Activated T-cell treated with anti-CD3 and anti-CD28 coated beads, Interleukin-2, amount 50 U/mL, for 24 hours (primary cell): ENCODE measurements at regions not wholly inside any gene's neighbourhood (a gene's known extent, or its start where the extent isn't known, plus 50 kb on each side); places are given as distances from the start of the nearest gene placed in this dataset.
A peak's percentile ranks its signal among the peaks of the same experiment; 100 is the strongest.
"Not testable (repeated sequence)": the region's sequence is repeated elsewhere in the genome, so short reads cannot be mapped to it uniquely, and the experiment has no call there.

Experiments
- DNase-seq: peaks from one replicate; pipeline ENCODE4 v3.0.0-alpha.2; 2020
- H3K27ac Mint-ChIP-seq: 2 replicates; pipeline ENCODE4 v1.8.0; 2020; ENCODE audit warnings: mild to moderate bottlenecking, mixed read lengths
- H3K27me3 Mint-ChIP-seq: 2 replicates; pipeline ENCODE4 v1.8.0; 2020; ENCODE audit warnings: mixed read lengths
- H3K36me3 Mint-ChIP-seq: 2 replicates; pipeline ENCODE4 v1.8.0; 2020; ENCODE audit warnings: low read depth, mixed read lengths
- H3K4me1 Mint-ChIP-seq: 2 replicates; pipeline ENCODE4 v1.8.0; 2020; ENCODE audit warnings: low read depth, mixed read lengths
- H3K4me3 Mint-ChIP-seq: 2 replicates; pipeline ENCODE4 v1.8.0; 2020; ENCODE audit warnings: mild to moderate bottlenecking, moderate library complexity, mixed read lengths
- H3K9me3 Mint-ChIP-seq: 2 replicates; pipeline ENCODE4 v1.8.0; 2020; ENCODE audit warnings: mixed read lengths

DNA sequence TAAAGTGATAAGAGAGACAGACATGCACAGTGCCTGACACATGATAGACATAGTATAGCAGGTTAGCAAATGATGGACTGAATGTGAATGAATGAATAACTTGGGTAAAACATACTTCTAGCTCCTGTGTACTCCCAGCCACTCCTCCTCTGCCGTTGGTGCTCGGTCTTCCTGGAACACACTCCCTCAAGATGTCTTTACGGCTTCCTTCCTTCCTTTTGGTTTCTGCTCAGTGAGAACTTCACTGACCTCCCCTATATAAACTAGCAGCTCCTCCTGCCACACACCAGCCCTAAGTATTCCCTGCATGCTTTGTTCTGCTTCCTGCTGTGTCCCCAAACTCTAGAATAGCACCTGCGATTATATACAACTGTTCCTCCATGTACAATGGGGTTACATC is 50.2 kb downstream of the RAD54L2 start:
- Mint-ChIP-seq H3K36me3 (peaks cover 72% of the 10 kb centered on the region), H3K9me3 (no peaks in the 10 kb centered on the region), H3K27ac (peak overlapping the region; percentile 17), H3K4me1 (peaks cover 13% of the 10 kb centered on the region), H3K27me3 (no peaks in the 10 kb centered on the region), H3K4me3 (no peak overlapping the region)
- no peak for DNase-seq

DNA sequence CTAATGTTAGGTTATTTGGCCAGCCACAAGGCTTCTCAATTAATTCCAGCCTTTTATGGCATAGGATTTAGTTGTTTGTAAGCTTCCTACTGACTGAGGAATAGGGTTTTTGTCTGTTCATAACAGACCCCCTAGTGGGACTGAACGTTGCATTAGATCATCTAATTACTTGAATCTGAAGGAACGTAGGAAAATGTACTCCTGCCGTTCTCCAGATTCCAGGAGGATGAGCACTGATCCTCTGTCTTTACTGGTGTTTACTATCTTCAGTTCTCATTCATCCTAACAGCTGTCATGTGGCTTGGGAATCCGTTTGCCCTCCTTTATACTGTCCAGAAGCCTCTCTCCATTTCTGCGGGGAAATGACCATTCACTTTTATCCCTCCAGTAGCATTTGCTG is 52.7 kb downstream of the RAD54L2 start:
- H3K27ac Mint-ChIP-seq = no peak overlapping the region

DNA sequence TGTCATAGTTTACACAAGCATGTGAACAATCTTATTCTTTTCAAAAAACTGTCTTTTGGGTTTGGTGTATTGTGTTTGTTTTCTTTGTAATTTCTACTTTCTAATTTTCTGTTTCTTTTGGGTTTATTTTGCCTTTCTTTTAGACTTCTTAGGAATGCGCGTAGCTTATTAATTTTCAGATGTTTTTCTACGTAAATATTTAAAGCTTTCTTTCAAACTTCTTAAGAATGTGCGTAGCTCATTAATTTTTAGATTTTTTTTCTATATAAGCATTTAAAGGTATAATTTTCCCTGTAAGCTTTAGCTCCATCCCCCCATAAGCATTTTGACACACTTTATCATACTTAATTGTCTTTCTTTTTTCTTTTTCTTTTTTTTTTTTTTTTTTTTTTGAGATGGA is 55.2 kb downstream of the RAD54L2 start:
- Mint-ChIP-seq H3K27me3 (no peaks in the 10 kb centered on the region), H3K4me1 (peaks cover 2% of the 10 kb centered on the region), H3K36me3 (peaks cover 66% of the 10 kb centered on the region), H3K9me3 (no peaks in the 10 kb centered on the region), H3K4me3 (no peak overlapping the region), H3K27ac (no peak overlapping the region)
- no peak for DNase-seq

More for the DNA sequence above, 52.7 kb downstream of the RAD54L2 start:
- peaks cover 9% of the 10 kb centered on the region for H3K4me1 Mint-ChIP-seq
- H3K4me3 Mint-ChIP-seq = no peak overlapping the region
- no peaks in the 10 kb centered on the region for H3K9me3 Mint-ChIP-seq
- H3K36me3 Mint-ChIP-seq = peaks cover 70% of the 10 kb centered on the region
- DNase-seq = no peak
- H3K27me3 Mint-ChIP-seq = no peaks in the 10 kb centered on the region

DNA sequence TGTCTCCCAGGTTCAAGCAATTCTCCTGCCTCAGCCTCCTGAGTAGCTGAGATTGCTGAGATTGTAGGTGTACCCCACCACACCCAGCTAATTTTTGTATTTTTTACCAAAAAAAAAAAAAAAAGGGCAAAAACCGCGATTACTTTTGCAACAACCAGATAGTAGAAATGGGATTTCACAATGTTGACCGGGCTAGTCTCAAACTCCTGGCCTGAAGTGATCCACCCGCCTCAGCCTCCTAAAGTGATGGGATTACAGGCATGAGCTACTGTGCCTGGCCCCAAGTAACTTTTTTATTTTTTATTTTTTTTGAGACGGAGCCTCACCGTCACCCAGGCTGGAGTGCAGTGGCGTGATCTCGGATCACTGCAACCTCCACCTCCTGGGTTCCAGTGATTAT is 61.1 kb downstream of the RAD54L2 start:
- DNase-seq, H3K4me3 Mint-ChIP-seq, H3K27me3 Mint-ChIP-seq, H3K4me1 Mint-ChIP-seq, H3K9me3 Mint-ChIP-seq, H3K27ac Mint-ChIP-seq: not testable (repeated sequence)
- H3K36me3 Mint-ChIP-seq = peaks cover 43% of the 10 kb centered on the region

DNA sequence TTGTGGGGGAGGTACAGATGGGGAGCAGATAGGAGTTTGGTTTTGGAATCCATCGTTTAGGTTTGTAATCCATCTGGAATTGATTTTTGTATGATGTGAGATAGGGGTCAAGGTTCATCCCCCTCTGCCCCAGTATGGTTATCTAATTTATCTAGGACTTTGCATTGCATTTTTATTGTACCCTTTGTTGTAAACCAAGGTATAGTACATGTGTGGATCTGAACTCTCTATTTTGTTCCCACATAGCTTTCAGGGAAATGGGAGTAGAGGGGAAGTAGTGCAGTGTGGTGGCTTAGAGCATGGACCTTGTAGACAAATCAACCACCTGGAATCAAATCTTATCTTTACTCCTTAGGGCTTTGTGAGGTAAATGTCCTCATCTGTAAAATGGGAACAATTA is 65.7 kb downstream of the RAD54L2 start:
- H3K27ac Mint-ChIP-seq = no peak overlapping the region

DNA sequence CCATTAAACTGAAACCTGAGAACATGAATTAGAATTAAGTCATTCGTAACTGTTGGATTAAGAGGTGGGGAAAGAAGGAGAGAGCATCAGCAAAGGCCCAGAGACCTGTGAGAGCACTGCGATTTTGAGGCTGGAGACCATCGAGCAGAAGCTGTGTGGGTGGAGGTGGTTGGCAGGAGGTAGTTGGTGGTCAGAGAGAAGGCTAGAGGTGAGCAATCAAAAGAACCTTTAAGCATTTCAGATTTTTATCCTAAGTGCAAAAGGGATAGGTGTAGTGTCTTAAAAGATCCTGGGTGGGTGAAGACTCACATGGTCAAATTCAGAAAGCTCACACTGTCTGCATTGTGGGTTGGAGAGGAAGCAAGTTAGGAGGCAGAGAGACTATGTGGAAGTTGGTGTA is 65.1 kb upstream of the TEX264 start:
- Mint-ChIP-seq H3K4me3 (no peak overlapping the region), H3K27me3 (no peaks in the 10 kb centered on the region), H3K36me3 (peaks cover 47% of the 10 kb centered on the region), H3K4me1 (peaks cover 22% of the 10 kb centered on the region), H3K27ac (peak overlapping the region; percentile 1), H3K9me3 (no peaks in the 10 kb centered on the region)
- no peak for DNase-seq

More for the DNA sequence above, 65.7 kb downstream of the RAD54L2 start:
- Mint-ChIP-seq H3K36me3 (peaks cover 44% of the 10 kb centered on the region), H3K4me3 (no peak overlapping the region), H3K27me3 (no peaks in the 10 kb centered on the region), H3K9me3 (no peaks in the 10 kb centered on the region), H3K4me1 (peaks cover 21% of the 10 kb centered on the region)
- DNase-seq = no peak

DNA sequence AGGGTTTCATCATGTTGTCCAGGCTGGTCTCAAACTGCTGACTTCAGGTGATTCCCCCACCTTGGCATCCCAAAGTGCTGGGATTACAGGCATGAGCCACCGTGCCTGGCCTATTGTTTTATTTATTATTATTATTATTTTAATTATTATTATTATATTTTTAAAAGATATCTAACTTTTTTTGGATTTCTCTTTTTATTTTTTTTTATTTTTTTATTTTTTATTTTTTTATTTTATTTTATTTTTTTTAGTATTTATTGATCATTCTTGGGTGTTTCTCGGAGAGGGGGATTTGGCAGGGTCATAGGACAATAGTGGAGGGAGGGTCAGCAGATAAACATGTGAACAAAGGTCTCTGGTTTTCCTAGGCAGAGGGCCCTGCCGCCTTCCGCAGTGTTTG is 64.2 kb upstream of the TEX264 start:
- H3K9me3 Mint-ChIP-seq, H3K27me3 Mint-ChIP-seq, H3K4me3 Mint-ChIP-seq, H3K27ac Mint-ChIP-seq, DNase-seq: not testable (repeated sequence)
- peaks cover 22% of the 10 kb centered on the region for H3K4me1 Mint-ChIP-seq
- H3K36me3 Mint-ChIP-seq = peaks cover 44% of the 10 kb centered on the region

DNA sequence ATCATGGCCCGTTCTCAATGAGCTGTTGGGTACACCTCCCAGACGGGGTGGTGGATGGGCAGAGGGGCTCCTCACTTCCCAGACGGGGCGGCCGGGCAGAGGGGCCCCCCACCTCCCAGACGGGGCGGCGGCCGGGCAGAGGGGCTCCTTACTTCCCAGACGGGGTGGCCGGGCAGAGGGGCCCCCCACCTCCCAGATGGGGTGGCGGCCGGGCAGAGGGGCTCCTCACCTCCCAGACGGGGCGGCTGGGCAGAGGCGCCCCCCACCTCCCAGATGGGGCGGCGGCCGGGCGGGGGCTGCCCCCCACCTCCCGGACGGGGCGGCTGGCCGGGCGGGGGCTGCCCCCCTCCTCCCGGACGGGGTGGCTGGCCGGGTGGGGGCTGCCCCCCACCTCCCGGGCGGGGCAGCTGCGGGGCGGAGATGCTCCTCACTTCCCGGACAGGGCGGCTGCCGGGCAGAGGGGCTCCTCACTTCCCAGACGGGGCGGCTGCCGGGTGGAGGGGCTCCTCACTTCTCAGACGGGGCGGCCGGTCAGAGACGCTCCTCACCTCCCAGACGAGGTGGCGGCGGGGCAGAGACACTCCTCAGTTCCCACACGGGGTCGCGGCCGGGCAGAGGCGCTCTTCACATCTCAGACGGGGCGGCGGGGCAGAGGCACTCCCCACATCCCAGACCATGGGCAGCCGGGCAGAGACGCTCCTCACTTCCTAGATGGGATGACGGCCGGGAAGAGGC is 63.3 kb upstream of the TEX264 start:
- H3K9me3 Mint-ChIP-seq, DNase-seq: not testable (repeated sequence)
- H3K4me1 Mint-ChIP-seq = peaks cover 22% of the 10 kb centered on the region

DNA sequence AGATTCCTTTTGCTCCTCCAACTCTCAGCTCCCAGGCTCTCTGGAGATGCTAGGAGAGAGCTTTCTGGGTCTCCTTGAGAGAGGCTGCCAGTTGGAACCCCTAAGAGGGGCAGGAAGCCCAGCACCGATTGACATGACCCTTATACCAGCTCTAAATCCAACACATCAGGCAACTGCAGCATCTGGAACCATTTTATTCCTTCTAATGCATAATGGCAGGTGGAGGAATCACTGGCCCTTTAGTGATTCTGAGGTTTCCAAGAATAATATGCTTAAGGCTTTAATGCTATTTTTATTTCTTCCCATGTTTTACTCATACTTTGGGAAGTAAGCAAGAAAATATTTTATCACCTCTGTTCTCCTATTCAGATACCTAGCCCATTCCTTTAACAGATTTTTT is 60.3 kb upstream of the TEX264 start:
- peak overlapping the region; percentile 29 for H3K27ac Mint-ChIP-seq
- peaks cover 32% of the 10 kb centered on the region for H3K36me3 Mint-ChIP-seq
- no peak for DNase-seq
- H3K4me3 Mint-ChIP-seq = no peak overlapping the region
- H3K4me1 Mint-ChIP-seq = peaks cover 11% of the 10 kb centered on the region
- H3K27me3 Mint-ChIP-seq = no peaks in the 10 kb centered on the region
- H3K9me3 Mint-ChIP-seq = no peaks in the 10 kb centered on the region

More for the DNA sequence above, 63.3 kb upstream of the TEX264 start:
- not testable (repeated sequence) for H3K27me3 Mint-ChIP-seq, H3K4me3 Mint-ChIP-seq, H3K27ac Mint-ChIP-seq
- peaks cover 36% of the 10 kb centered on the region for H3K36me3 Mint-ChIP-seq

DNA sequence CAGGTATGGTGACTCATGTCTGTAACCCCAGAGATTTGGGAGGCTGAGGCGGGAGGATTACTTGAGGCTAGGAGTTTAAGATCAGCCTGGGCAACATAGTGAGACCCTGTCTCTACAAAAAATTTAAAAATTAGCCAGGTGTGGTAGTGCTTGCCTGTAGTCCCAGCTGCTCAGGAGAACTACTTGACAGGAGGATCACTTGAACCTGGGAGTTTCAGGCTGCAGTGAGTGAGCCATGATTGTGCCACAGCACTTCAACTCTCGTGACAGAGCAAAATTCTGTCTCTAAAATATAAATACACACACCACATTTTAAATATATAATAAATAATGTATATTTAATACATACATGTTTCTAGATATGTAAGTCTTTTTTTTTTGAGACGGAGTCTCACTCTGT is 53.5 kb upstream of the TEX264 start:
- Mint-ChIP-seq H3K9me3 (no peaks in the 10 kb centered on the region), H3K4me3 (no peak overlapping the region), H3K36me3 (peaks cover 20% of the 10 kb centered on the region), H3K27ac (no peak overlapping the region), H3K27me3 (no peaks in the 10 kb centered on the region), H3K4me1 (peaks cover 28% of the 10 kb centered on the region)
- DNase-seq = no peak

DNA sequence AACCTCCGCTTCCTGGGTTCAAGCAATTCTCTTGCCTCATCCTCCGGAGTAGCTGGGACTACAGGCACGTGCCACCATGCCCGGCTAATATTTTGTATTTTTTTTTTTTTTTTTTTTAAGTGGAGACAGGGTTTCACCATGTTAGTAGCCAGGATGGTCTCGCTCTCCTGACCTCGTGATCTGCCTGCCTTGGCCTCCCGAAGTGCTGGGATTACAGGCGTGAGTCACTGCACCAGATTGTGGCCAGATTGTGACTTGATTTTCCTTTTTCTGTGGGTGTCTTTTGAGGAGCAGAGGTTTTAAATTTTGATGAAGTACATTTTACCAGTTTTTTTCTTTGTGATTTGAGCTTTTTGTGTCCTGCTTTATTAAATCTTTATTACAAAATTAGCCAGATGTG is 53.0 kb upstream of the TEX264 start:
- not testable (repeated sequence) for H3K4me3 Mint-ChIP-seq, H3K9me3 Mint-ChIP-seq, H3K27me3 Mint-ChIP-seq, DNase-seq
- H3K36me3 Mint-ChIP-seq = peaks cover 20% of the 10 kb centered on the region
- peak overlapping the region; percentile 40 for H3K27ac Mint-ChIP-seq
- H3K4me1 Mint-ChIP-seq = peaks cover 28% of the 10 kb centered on the region

DNA sequence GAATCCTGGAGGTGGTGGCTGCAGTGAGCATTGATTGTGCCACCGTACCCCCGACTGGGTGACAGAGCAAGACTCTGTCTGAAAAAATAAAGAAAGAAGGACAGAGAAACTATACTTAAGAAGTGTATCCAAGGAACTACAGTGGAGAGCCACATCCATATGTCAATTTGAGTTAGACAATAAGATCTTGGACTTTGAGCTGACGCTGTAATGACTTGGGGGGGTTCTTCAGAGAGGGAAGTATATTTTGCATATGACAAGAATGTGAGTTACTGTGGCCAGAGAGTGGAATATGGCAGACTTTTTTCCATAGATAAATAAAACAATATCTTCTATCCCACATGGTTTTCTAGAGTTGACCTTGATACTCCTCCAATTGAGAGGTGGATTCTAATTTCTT is 52.6 kb upstream of the TEX264 start:
- Mint-ChIP-seq H3K4me3 (no peak overlapping the region), H3K36me3 (peaks cover 17% of the 10 kb centered on the region), H3K4me1 (peaks cover 28% of the 10 kb centered on the region), H3K27ac (peak overlapping the region; percentile 40), H3K27me3 (no peaks in the 10 kb centered on the region), H3K9me3 (no peaks in the 10 kb centered on the region)
- DNase-seq = no peak

DNA sequence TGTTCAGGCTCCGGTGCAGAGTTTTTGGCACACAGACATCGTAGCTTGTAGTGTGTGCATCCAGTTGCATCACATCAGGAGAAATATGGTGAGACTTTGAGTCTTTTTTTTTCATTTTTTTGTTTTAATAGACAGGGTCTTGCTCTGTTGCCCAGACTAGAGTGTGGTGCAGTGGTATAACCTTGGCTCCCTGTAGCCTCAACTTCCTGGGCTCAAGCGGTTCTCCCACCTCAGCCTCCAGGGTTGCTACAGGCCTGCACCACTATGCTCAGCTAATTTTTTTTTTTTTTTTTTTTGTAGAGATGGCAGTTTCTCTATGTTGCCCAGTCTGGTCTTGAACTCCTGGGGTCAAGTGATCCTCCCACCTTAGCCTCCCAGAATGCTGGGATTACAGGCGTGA is 51.1 kb upstream of the TEX264 start:
- H3K27me3 Mint-ChIP-seq = no peaks in the 10 kb centered on the region
- H3K4me1 Mint-ChIP-seq = peaks cover 28% of the 10 kb centered on the region
- peaks cover 15% of the 10 kb centered on the region for H3K36me3 Mint-ChIP-seq
- no peak overlapping the region for H3K27ac Mint-ChIP-seq
- H3K9me3 Mint-ChIP-seq = no peaks in the 10 kb centered on the region
- no peak overlapping the region for H3K4me3 Mint-ChIP-seq
- no peak for DNase-seq

DNA sequence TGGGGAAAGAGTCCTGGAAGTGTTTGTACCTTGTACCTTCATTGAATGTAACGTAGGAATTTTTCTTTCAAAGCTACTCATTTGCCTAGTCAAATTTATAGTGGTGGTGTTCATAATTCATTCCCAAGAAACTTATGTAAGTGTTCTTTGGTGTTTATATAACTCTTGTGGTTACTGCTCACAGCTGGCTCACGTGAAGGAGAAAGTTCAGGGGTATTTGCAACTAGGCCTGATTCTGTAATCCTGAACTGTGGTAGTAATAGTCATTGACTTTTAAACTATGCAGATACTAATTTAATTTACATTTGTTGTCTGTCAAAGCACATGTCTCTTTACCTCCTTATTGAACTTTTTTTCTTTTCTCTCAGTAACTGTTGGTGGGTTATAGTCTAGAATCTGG is 50.5 kb upstream of the TEX264 start:
- H3K27ac Mint-ChIP-seq = no peak overlapping the region
- H3K36me3 Mint-ChIP-seq = peaks cover 19% of the 10 kb centered on the region
- H3K9me3 Mint-ChIP-seq = no peaks in the 10 kb centered on the region
- no peak overlapping the region for H3K4me3 Mint-ChIP-seq
- DNase-seq = no peak
- peaks cover 28% of the 10 kb centered on the region for H3K4me1 Mint-ChIP-seq
- H3K27me3 Mint-ChIP-seq = no peaks in the 10 kb centered on the region

DNA sequence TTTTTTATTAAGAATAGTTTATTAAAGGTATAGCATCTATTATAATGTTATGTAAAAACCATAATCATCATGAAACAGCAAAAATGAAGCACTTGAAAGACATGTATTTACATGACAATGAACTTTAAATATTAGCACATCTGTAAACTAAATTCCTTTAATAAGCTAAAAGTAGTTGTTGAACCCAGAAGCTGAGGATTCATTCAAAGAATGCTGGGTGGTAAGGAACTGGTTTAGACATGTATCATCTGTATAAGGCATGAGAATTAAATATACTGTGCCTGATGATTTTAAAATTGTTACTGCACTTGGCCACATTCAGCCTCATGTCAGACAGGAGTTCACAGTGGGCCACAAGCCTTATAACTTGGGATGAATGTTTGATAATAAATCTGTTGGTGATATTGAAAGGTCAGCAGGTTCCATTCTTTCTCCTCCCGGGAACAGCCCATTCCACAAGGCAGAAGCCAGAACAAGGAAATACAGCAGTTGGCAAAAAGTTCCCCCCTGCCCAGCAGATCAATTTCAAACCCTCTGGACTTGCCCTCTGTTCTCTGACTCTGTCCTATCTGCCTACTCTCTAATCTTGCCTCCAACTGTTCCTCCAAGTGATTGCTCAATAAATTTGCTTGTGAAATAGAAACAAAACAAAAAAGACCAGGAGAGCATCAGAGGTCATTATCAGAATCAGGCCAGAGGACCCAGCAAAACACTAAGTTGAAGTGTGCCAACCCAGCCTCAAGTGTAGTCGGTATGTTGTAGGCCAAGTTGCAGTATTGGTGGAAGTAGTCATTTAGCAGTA is 49.8 kb upstream of the TEX264 start:
- Mint-ChIP-seq H3K27me3 (no peaks in the 10 kb centered on the region), H3K9me3 (no peaks in the 10 kb centered on the region)
- DNase-seq = no peak

More for the DNA sequence above, 49.8 kb upstream of the TEX264 start:
- Mint-ChIP-seq H3K4me3 (no peak overlapping the region), H3K36me3 (peaks cover 19% of the 10 kb centered on the region), H3K27ac (no peak overlapping the region), H3K4me1 (peaks cover 28% of the 10 kb centered on the region)
